PC-3 (cell line): ENCODE measurements at regions not wholly inside any gene's neighbourhood (a gene's known extent, or its start where the extent isn't known, plus 50 kb on each side); places are given as distances from the start of the nearest gene placed in this dataset.
"Not testable (repeated sequence)": the region's sequence is repeated elsewhere in the genome, so short reads cannot be mapped to it uniquely, and the experiment has no call there.

Experiments used
- ATAC-seq: fragments of 200-7000 bp; cut with Tn5 transposase; 2 replicates; pipeline ENCODE4 v1.9.1; 2020; ENCODE audit warnings: mild to moderate bottlenecking, moderate library complexity
- BruUV-seq: library from RNA; stranded (reverse); fragments of 400-500 nt; replicated peaks from 2 replicates; lab custom pipeline; 2021; lab: Mats Ljungman, UMichigan
- CTCF ChIA-PET: fragments of 300-600 bp; sonication (Branson Sonifier 250); formaldehyde crosslinking; loops from one replicate; lab custom pipeline; 2022; ENCODE audit warnings: antibody characterized with exemption; lab: Charles Lee
- POLR2A ChIA-PET: fragments of 300-600 bp; sonication (Branson Sonifier 250); formaldehyde crosslinking; loops from one replicate; lab custom pipeline; 2022; ENCODE audit warnings: antibody characterized with exemption; ENCODE audit not compliant: unreplicated experiment; lab: Charles Lee
- DNase-seq: peaks from one replicate; pipeline ENCODE4 v3.0.0-alpha.2; 2015
- H2AFZ ChIP-seq: fragments of 300-600 bp; sonication (generic); 2 replicates; pipeline ENCODE4 v1.6.0; 2016; ENCODE audit warnings: antibody characterized with exemption, low read length
- H3F3A ChIP-seq: fragments of 300-600 bp; sonication (generic); one replicate; pipeline ENCODE4 v1.6.0; 2017; ENCODE audit warnings: antibody characterized with exemption, low read length, control low read depth, mild to moderate bottlenecking; ENCODE audit not compliant: unreplicated experiment
- H3K27ac ChIP-seq: fragments of 300-600 bp; sonication (generic); 2 replicates; pipeline ENCODE4 v1.5.1; 2016; ENCODE audit warnings: mild to moderate bottlenecking, low read length
- H3K27me3 ChIP-seq: fragments of 300-600 bp; sonication (generic); 2 replicates; pipeline ENCODE4 v1.6.1; 2016; ENCODE audit warnings: low read length, mixed read lengths
- H3K36me3 ChIP-seq: fragments of 300-600 bp; sonication (generic); 2 replicates; pipeline ENCODE4 v1.6.1; 2016; ENCODE audit warnings: low read depth, mixed run types, low read length, mixed read lengths
- H3K4me1 ChIP-seq: fragments of 300-600 bp; sonication (generic); 2 replicates; pipeline ENCODE4 v1.5.1; 2016; ENCODE audit warnings: low read length; ENCODE audit not compliant: insufficient read depth
- H3K4me2 ChIP-seq: fragments of 300-600 bp; sonication (generic); 2 replicates; pipeline ENCODE4 v1.6.0; 2016; ENCODE audit warnings: low read length
- H3K4me3 ChIP-seq: fragments of 300-600 bp; sonication (generic); 2 replicates; pipeline ENCODE4 v1.5.1; 2016; ENCODE audit warnings: mild to moderate bottlenecking, low read length, mixed read lengths
- H3K79me2 ChIP-seq: fragments of 300-600 bp; sonication (generic); 2 replicates; pipeline ENCODE4 v1.6.1; 2017; ENCODE audit warnings: low read length, mixed read lengths
- H3K9ac ChIP-seq: fragments of 300-600 bp; sonication (generic); 2 replicates; pipeline ENCODE4 v1.6.0; 2016; ENCODE audit warnings: mild to moderate bottlenecking, low read length
- H3K9me2 ChIP-seq: fragments of 300-600 bp; sonication (generic); replicated peaks from 2 replicates; pipeline ENCODE4 v1.6.1; 2016; ENCODE audit warnings: mixed run types, low read length, mixed read lengths
- H3K9me3 ChIP-seq: fragments of 300-600 bp; sonication (generic); 2 replicates; pipeline ENCODE4 v1.6.1; 2016; ENCODE audit warnings: low read length, mixed read lengths
- H4K20me1 ChIP-seq: fragments of 300-600 bp; sonication (generic); 2 replicates; pipeline ENCODE4 v1.6.1; 2016; ENCODE audit warnings: low read length, mixed read lengths
- EZH2 ChIP-seq: fragments of 300-600 bp; sonication (generic); IDR thresholded peaks from one replicate; pipeline ENCODE4 v1.6.1; 2017; ENCODE audit warnings: antibody characterized with exemption, mild to moderate bottlenecking, low read length; ENCODE audit not compliant: unreplicated experiment
- EZH2phosphoT487 ChIP-seq: fragments of 300-600 bp; sonication (generic); IDR thresholded peaks from 2 replicates; pipeline ENCODE4 v1.6.1; 2018; ENCODE audit warnings: mild to moderate bottlenecking, antibody characterized with exemption, low read length, borderline replicate concordance
- intact Hi-C: fragments of 100-400 bp; cut with micrococcal nuclease; formaldehyde crosslinking; loops from 2 replicates; pipeline ENCODE4 v1.9.0; 2023
- TF ChIP-seq, protein P1 (sequence below): fragments of 300-600 bp; sonication (generic); conservative IDR thresholded peaks from 2 replicates; pipeline ENCODE4 v1.5.1; 2017; ENCODE audit warnings: antibody characterized with exemption, low read depth, mild to moderate bottlenecking, low read length

DNA sequence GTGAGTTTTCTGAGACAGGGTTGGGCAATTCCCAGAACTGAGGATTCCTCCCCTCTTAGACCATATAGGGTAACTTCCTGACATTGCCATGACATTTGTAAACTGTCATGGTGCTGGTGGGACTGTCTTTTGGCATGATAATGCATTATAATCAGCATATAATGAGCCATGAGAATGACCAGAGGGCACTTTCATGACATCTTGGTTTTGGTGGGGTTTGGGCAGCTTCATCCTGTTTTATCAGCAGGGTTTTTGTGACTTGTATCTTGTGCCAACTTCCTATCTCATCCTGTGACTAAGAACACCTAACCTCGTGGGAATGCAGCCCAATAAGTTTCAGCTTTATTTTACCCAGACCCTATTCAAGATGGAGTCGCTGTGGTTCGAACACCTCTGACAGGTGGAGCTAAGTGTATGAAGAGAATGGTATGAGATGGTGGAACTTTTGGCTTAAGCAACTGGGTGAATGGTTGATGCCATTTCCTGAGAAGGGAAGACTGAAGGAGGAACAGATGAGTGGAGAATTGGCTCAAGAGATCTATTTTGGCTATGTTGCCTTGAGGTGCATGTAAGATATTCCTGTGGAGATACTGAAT, 217.3 kb downstream of the RAB11FIP4 start:
- Histone ChIP-seq H3K9me3 (no peaks in the 10 kb centered on the region), H3K79me2 (no peaks in the 10 kb centered on the region), H3K4me2 (no peak overlapping the region), H3F3A (no peaks in the 10 kb centered on the region), H2AFZ (no peak overlapping the region), H3K9me2 (no peaks in the 10 kb centered on the region), H3K27ac (no peak overlapping the region), H3K4me1 (no peaks in the 10 kb centered on the region), H3K27me3 (no peaks in the 10 kb centered on the region), H4K20me1 (no peaks in the 10 kb centered on the region), H3K4me3 (no peak overlapping the region), H3K36me3 (no peaks in the 10 kb centered on the region), H3K9ac (no peak overlapping the region)
- BruUV-seq: no TSS peak
- POLR2A ChIA-PET: no interaction called here
- DNase-seq (peak; percentile 20), ATAC-seq (no peak)
- CTCF ChIA-PET: interaction anchor here (0.6 kb wide), 1 partner anchor 12 kb away, joined by 5 read pairs; no protein-coding TSS in a partner anchor
- no peak for TF ChIP-seq EZH2phosphoT487
- intact Hi-C loops: no loop called here

DNA sequence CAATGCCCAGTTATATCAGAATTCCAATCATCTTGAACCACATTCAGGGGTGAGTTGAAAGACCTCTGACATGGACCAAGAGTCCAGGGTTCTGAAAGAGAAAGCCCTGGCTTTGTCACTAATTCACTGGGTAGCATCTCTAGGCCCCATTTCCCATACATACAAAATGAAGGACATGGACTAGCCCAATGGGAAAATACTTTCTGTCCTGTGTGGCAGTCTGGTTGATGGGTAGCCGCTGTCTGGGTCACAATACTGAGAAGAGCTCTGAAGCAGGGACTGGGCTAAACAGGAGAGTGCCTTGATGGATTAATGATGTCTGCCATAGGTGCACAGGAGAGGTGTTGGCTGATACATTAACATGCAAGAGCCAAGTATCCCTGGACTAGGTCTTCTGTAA, 214.3 kb downstream of the RAB11FIP4 start:
- no TSS peak for BruUV-seq
- Histone ChIP-seq H3K27me3 (no peaks in the 10 kb centered on the region), H3K79me2 (no peaks in the 10 kb centered on the region), H3K4me2 (no peak overlapping the region), H3K9me3 (no peaks in the 10 kb centered on the region), H3K27ac (no peak overlapping the region), H3F3A (no peaks in the 10 kb centered on the region), H3K4me3 (no peak overlapping the region), H4K20me1 (no peaks in the 10 kb centered on the region), H3K9ac (no peak overlapping the region), H3K36me3 (no peaks in the 10 kb centered on the region), H3K9me2 (no peaks in the 10 kb centered on the region), H2AFZ (no peak overlapping the region), H3K4me1 (no peaks in the 10 kb centered on the region)
- ChIA-PET CTCF (no interaction called here), POLR2A (no interaction called here)
- DNase-seq (no peak), ATAC-seq (no peak)
- intact Hi-C loops: no loop called here
- TF ChIP-seq, protein P1, sequence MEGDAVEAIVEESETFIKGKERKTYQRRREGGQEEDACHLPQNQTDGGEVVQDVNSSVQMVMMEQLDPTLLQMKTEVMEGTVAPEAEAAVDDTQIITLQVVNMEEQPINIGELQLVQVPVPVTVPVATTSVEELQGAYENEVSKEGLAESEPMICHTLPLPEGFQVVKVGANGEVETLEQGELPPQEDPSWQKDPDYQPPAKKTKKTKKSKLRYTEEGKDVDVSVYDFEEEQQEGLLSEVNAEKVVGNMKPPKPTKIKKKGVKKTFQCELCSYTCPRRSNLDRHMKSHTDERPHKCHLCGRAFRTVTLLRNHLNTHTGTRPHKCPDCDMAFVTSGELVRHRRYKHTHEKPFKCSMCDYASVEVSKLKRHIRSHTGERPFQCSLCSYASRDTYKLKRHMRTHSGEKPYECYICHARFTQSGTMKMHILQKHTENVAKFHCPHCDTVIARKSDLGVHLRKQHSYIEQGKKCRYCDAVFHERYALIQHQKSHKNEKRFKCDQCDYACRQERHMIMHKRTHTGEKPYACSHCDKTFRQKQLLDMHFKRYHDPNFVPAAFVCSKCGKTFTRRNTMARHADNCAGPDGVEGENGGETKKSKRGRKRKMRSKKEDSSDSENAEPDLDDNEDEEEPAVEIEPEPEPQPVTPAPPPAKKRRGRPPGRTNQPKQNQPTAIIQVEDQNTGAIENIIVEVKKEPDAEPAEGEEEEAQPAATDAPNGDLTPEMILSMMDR: no peak
- TF ChIP-seq EZH2 (no peak), EZH2phosphoT487 (no peak)

DNA sequence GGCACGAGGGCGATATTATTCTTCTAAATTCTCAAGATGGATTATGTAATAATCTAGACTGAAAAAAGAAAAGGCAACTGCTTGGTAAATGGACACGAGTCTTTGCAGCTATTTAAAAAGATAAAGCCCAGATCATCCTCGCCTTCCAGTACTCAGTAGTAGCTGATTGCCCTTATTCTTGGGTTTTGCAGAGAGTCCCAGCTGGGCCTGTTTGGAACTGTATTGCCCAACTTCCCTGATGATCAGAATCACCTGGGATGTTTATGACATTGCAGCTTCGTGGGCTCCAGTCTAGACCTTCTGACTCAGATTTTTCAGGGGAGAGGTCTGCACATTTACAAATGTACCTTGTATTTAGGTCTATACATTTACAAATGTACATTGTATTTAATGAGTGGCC, 213.5 kb downstream of the RAB11FIP4 start:
- Histone ChIP-seq H3K9ac (no peak overlapping the region), H3K27ac (no peak overlapping the region), H3K4me3 (no peak overlapping the region), H4K20me1 (no peaks in the 10 kb centered on the region), H3K9me2 (no peaks in the 10 kb centered on the region), H2AFZ (no peak overlapping the region), H3F3A (no peaks in the 10 kb centered on the region), H3K27me3 (no peaks in the 10 kb centered on the region), H3K79me2 (no peaks in the 10 kb centered on the region), H3K9me3 (no peaks in the 10 kb centered on the region), H3K4me1 (peaks cover 2% of the 10 kb centered on the region; the same call in 1 of the 2 replicates), H3K36me3 (no peaks in the 10 kb centered on the region), H3K4me2 (no peak overlapping the region)
- ChIA-PET POLR2A (no interaction called here), CTCF (no interaction called here)
- DNase-seq: no peak
- no peak for TF ChIP-seq EZH2phosphoT487
- TF ChIP-seq, protein P1: no peak
- no peak for TF ChIP-seq EZH2
- no TSS peak for BruUV-seq
- ATAC-seq: no peak
- intact Hi-C loops: no loop called here

DNA sequence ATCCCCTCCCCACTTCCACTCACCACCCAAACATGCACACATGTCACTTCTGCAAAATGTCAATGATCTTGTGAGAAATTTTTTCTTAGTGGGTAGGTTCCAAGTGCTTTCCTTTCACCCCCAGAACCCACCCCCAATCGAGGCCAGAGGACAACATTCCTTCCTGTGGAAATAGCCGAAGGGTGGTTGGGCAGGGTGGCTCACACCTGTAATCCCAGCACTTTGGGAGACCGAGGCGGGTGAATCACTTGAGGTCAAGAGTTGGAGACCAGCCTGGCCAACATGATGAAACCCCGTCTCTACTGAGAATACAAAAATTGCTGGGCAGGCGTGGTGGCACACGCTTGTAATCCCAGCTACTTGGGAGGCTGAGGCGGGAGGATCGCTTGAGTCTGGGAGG, 208.7 kb downstream of the RAB11FIP4 start:
- CTCF ChIA-PET, intact Hi-C loops, H3K27me3 ChIP-seq, BruUV-seq, POLR2A ChIA-PET, H3K9ac ChIP-seq, H3F3A ChIP-seq, H4K20me1 ChIP-seq, H3K9me2 ChIP-seq, H3K36me3 ChIP-seq, ATAC-seq, H3K4me2 ChIP-seq, H3K4me3 ChIP-seq, H3K79me2 ChIP-seq, H2AFZ ChIP-seq, H3K27ac ChIP-seq, H3K9me3 ChIP-seq: not testable (repeated sequence)
- H3K4me1 ChIP-seq: peaks cover 30% of the 10 kb centered on the region
- DNase-seq: peak; percentile 22
